ENCODE measurements at regions not wholly inside any gene's neighbourhood (a gene's known extent, or its start where the extent isn't known, plus 50 kb on each side); places are given as distances from the start of the nearest gene placed in this dataset.

- peak overlapping the region; percentile 57 for H3K27ac ChIP-seq
- TF ChIP-seq ZFX (IDR thresholded peaks at IDR 0.05) (no peak), CTCF (conservative IDR thresholded peaks at IDR 0.05) (no peak)
Measured at GRCh38 chr2:111685342-111685741, 198.7 kb downstream of the ANAPC1 start.

- H3K27ac ChIP-seq, result no peak overlapping the region
- TF ChIP-seq ZFX (IDR thresholded peaks at IDR 0.05) (no peak), CTCF (conservative IDR thresholded peaks at IDR 0.05) (no peak)
Measured at GRCh38 chr2:111686994-111687393, 197.0 kb downstream of the ANAPC1 start.

- TF ChIP-seq CTCF (conservative IDR thresholded peaks at IDR 0.05), result no peak
- no peak for TF ChIP-seq ZFX (IDR thresholded peaks at IDR 0.05)
- H3K27ac ChIP-seq, result no peak overlapping the region
Measured at GRCh38 chr2:111687911-111688310, 196.1 kb downstream of the ANAPC1 start.

- no peak overlapping the region for H3K27ac ChIP-seq
- TF ChIP-seq CTCF (conservative IDR thresholded peaks at IDR 0.05), result no peak
- no peak for TF ChIP-seq ZFX (IDR thresholded peaks at IDR 0.05)
Measured at GRCh38 chr2:111688482-111688881, 195.5 kb downstream of the ANAPC1 start.

- TF ChIP-seq ZFX (IDR thresholded peaks at IDR 0.05) (no peak), CTCF (conservative IDR thresholded peaks at IDR 0.05) (no peak)
- no peak overlapping the region for H3K27ac ChIP-seq
Measured at GRCh38 chr2:111689174-111689573, 194.8 kb downstream of the ANAPC1 start.

GRCh38 chr2:111689941-111690340, 194.1 kb downstream of the ANAPC1 start:
- TF ChIP-seq CTCF (conservative IDR thresholded peaks at IDR 0.05), result no peak
- TF ChIP-seq ZFX (IDR thresholded peaks at IDR 0.05), result no peak
- no peak overlapping the region for H3K27ac ChIP-seq

- TF ChIP-seq ZFX (IDR thresholded peaks at IDR 0.05) (no peak), CTCF (conservative IDR thresholded peaks at IDR 0.05) (no peak)
- no peak overlapping the region for H3K27ac ChIP-seq
Measured at GRCh38 chr2:111691164-111691875, 192.7 kb downstream of the ANAPC1 start.
